ENCODE measurements at regions not wholly inside any gene's neighbourhood (a gene's known extent, or its start where the extent isn't known, plus 50 kb on each side); places are given as distances from the start of the nearest gene placed in this dataset.

- TF ChIP-seq CTCF (IDR thresholded peaks at IDR 0.05): no peak
- no peak for TF ChIP-seq EP300 (IDR thresholded peaks at IDR 0.05)
- no peak for TF ChIP-seq POLR2A (IDR thresholded peaks at IDR 0.05)
- no peak for TF ChIP-seq POLR2AphosphoS5 (IDR thresholded peaks at IDR 0.05)
These were observed 314.3 kb downstream of the MAP2K6 start for GRCh38 chr17:69728816-69729215.

Data from gastroesophageal sphincter (tissue), 3 donors.